Stimulated activated CD8-positive, alpha-beta memory T cell treated with anti-CD3 and anti-CD28 coated beads, Interleukin-15, amount 100 ng/mL, for 24 hours (primary cell): ENCODE measurements at regions not wholly inside any gene's neighbourhood (a gene's known extent, or its start where the extent isn't known, plus 50 kb on each side); places are given as distances from the start of the nearest gene placed in this dataset.
"Not testable (repeated sequence)": the region's sequence is repeated elsewhere in the genome, so short reads cannot be mapped to it uniquely, and the experiment has no call there.

ENCODE experiments used
- DNase-seq: peaks from one replicate; pipeline ENCODE4 v3.0.0-alpha.2; 2020; ENCODE audit warnings: low read depth

- not testable (repeated sequence) for DNase-seq
Measured at GRCh38 chr17:445839-446238, 93.2 kb upstream of the RPH3AL start, which contains the start of gene RFLNB. Gene RFLNB, minus strand, starts transcription at chr17:445939.

GRCh38 chr17:444879-445454 lies 92.4 kb upstream of the RPH3AL start:
- no peak for DNase-seq

GRCh38 chr17:443109-443508 lies 90.5 kb upstream of the RPH3AL start:
- DNase-seq: no peak

GRCh38 chr17:441155-441950 lies 88.7 kb upstream of the RPH3AL start:
- no peak for DNase-seq

- DNase-seq: no peak
Measured at GRCh38 chr17:438191-438590, 85.6 kb upstream of the RPH3AL start.

- no peak for DNase-seq
Measured at GRCh38 chr17:437545-437944, 84.9 kb upstream of the RPH3AL start.

- DNase-seq: no peak
Measured at GRCh38 chr17:436571-436970, 84.0 kb upstream of the RPH3AL start.

GRCh38 chr17:432471-432870 lies 79.9 kb upstream of the RPH3AL start:
- not testable (repeated sequence) for DNase-seq

GRCh38 chr17:431494-431893 lies 78.9 kb upstream of the RPH3AL start:
- DNase-seq: no peak

GRCh38 chr17:429589-429988 lies 77.0 kb upstream of the RPH3AL start:
- no peak for DNase-seq

- no peak for DNase-seq
Measured at GRCh38 chr17:428414-428813, 75.8 kb upstream of the RPH3AL start.

GRCh38 chr17:427891-428290 lies 75.3 kb upstream of the RPH3AL start:
- no peak for DNase-seq

- no peak for DNase-seq
Measured at GRCh38 chr17:427327-427726, 74.7 kb upstream of the RPH3AL start.

- no peak for DNase-seq
Measured at GRCh38 chr17:422196-422930, 69.8 kb upstream of the RPH3AL start.

- no peak for DNase-seq
Measured at GRCh38 chr17:420479-421175, 68.0 kb upstream of the RPH3AL start.

GRCh38 chr17:419073-419735 lies 66.6 kb upstream of the RPH3AL start:
- no peak for DNase-seq

GRCh38 chr17:418421-418751 lies 65.8 kb upstream of the RPH3AL start:
- no peak for DNase-seq

- DNase-seq: no peak
Measured at GRCh38 chr17:417691-418420, 65.2 kb upstream of the RPH3AL start.

GRCh38 chr17:416293-417206 lies 63.9 kb upstream of the RPH3AL start:
- no peak for DNase-seq

- no peak for DNase-seq
Measured at GRCh38 chr17:413706-414380, 61.2 kb upstream of the RPH3AL start.
